H1 (cell line): ENCODE measurements at regions not wholly inside any gene's neighbourhood (a gene's known extent, or its start where the extent isn't known, plus 50 kb on each side); places are given as distances from the start of the nearest gene placed in this dataset.

Experiments
- KDM1A ChIP-seq: fragments of 200-600, 300-600 bp; sonication (generic); IDR thresholded peaks from 2 replicates; pipeline ENCODE4 v1.7.1; 2016; ENCODE audit warnings: mild to moderate bottlenecking, low read length, borderline replicate concordance
- KDM5A ChIP-seq: fragments of 200-600 bp; IDR thresholded peaks from 2 replicates; pipeline ENCODE4 v1.7.1; 2012; ENCODE audit warnings: mild to moderate bottlenecking, low read length, inconsistent platforms, mixed read lengths
- POLR2AphosphoS5 ChIP-seq: IDR thresholded peaks from 2 replicates; pipeline ENCODE4 v1.6.1; 2011; ENCODE audit warnings: low read depth, low read length
- SP2 ChIP-seq: IDR thresholded peaks from 2 replicates; pipeline ENCODE4 v1.6.1; 2012; ENCODE audit warnings: mild to moderate bottlenecking, low read length, inconsistent platforms
- TF ChIP-seq, protein P1 (sequence below), 3 experiments: IDR thresholded peaks; 1 replicate in 2 of 3; 2 replicates in 1 of 3; pipeline versions ENCODE4 v1.5.1 to v1.6.1; 2011; ENCODE audit warnings: low read length in 3 of 3, mild to moderate bottlenecking in 3 of 3, inconsistent platforms in 2 of 3, low read depth in 1 of 3, moderate library complexity in 1 of 3; ENCODE audit not compliant: insufficient read depth in 1 of 3; ENCODE audit errors: control extremely low read depth in 1 of 3
- TF ChIP-seq, protein P2 (sequence below): IDR thresholded peaks from 2 replicates; pipeline ENCODE4 v1.6.1; 2011; ENCODE audit warnings: low read length, improper control_type of control experiment

DNA sequence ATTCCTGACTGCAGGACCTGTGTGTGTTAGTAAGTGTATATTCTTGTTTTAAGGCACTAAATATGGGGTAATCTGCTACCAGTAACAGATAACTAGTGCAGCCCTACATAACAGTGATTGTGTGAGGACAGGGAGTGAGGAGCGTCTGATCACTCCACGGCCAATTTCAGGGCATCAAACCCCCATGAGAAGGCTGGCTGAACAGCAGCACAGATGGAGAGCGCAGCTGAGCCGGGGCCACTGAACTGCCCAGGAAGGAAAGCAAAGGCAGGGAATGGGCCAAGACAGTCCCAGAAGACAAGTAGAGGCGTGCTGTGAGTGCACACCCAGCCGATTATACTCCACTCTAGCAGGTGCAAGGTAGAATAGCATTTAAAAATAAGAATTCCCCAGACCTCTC is 157.1 kb upstream of the CHST15 start:
- TF ChIP-seq, protein P1, sequence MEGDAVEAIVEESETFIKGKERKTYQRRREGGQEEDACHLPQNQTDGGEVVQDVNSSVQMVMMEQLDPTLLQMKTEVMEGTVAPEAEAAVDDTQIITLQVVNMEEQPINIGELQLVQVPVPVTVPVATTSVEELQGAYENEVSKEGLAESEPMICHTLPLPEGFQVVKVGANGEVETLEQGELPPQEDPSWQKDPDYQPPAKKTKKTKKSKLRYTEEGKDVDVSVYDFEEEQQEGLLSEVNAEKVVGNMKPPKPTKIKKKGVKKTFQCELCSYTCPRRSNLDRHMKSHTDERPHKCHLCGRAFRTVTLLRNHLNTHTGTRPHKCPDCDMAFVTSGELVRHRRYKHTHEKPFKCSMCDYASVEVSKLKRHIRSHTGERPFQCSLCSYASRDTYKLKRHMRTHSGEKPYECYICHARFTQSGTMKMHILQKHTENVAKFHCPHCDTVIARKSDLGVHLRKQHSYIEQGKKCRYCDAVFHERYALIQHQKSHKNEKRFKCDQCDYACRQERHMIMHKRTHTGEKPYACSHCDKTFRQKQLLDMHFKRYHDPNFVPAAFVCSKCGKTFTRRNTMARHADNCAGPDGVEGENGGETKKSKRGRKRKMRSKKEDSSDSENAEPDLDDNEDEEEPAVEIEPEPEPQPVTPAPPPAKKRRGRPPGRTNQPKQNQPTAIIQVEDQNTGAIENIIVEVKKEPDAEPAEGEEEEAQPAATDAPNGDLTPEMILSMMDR (IDR thresholded peaks at IDR 0.05; ENCODE audit: control extremely low read depth in 1 of 3, insufficient read depth in 1 of 3, low read depth in 1 of 3, low read length in 3 of 3) = no peak
- TF ChIP-seq SP2 = no peak
- no peak for TF ChIP-seq KDM1A
- no peak for TF ChIP-seq KDM5A
- TF ChIP-seq, protein P2, sequence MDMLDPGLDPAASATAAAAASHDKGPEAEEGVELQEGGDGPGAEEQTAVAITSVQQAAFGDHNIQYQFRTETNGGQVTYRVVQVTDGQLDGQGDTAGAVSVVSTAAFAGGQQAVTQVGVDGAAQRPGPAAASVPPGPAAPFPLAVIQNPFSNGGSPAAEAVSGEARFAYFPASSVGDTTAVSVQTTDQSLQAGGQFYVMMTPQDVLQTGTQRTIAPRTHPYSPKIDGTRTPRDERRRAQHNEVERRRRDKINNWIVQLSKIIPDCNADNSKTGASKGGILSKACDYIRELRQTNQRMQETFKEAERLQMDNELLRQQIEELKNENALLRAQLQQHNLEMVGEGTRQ = no peak
- no peak for TF ChIP-seq POLR2AphosphoS5
